ENCODE measurements at regions not wholly inside any gene's neighbourhood (a gene's known extent, or its start where the extent isn't known, plus 50 kb on each side); places are given as distances from the start of the nearest gene placed in this dataset.

GRCh38 chr4:132866616-132867015, 282.5 kb upstream of the PCDH10 start:
- Histone ChIP-seq H3K9me3 (ENCODE audit: insufficient read depth, low read length) (no peaks in the 10 kb centered on the region), H3K27me3 (ENCODE audit: low read length) (no peaks in the 10 kb centered on the region), H3K36me3 (ENCODE audit: low read length) (no peaks in the 10 kb centered on the region), H4K20me1 (ENCODE audit: low read depth, low read length) (no peaks in the 10 kb centered on the region), H3K79me2 (ENCODE audit: insufficient read depth, low read length) (no peaks in the 10 kb centered on the region), H3K9ac (ENCODE audit: low read length) (no peak overlapping the region), H3F3A (ENCODE audit: insufficient read depth) (no peaks in the 10 kb centered on the region), H3K4me3 (ENCODE audit: insufficient read depth, low read length, poor library complexity, severe bottlenecking) (no peak overlapping the region), H3K9me2 (replicated peaks; ENCODE audit: insufficient read depth, low read length) (no peaks in the 10 kb centered on the region), H3K4me2 (ENCODE audit: low read depth, low read length, poor library complexity, severe bottlenecking) (no peak overlapping the region), H3K27ac (ENCODE audit: low read depth, low read length) (no peak overlapping the region), H2AFZ (ENCODE audit: low read depth, low read length, severe bottlenecking) (no peak overlapping the region)
- TF ChIP-seq, protein P1, sequence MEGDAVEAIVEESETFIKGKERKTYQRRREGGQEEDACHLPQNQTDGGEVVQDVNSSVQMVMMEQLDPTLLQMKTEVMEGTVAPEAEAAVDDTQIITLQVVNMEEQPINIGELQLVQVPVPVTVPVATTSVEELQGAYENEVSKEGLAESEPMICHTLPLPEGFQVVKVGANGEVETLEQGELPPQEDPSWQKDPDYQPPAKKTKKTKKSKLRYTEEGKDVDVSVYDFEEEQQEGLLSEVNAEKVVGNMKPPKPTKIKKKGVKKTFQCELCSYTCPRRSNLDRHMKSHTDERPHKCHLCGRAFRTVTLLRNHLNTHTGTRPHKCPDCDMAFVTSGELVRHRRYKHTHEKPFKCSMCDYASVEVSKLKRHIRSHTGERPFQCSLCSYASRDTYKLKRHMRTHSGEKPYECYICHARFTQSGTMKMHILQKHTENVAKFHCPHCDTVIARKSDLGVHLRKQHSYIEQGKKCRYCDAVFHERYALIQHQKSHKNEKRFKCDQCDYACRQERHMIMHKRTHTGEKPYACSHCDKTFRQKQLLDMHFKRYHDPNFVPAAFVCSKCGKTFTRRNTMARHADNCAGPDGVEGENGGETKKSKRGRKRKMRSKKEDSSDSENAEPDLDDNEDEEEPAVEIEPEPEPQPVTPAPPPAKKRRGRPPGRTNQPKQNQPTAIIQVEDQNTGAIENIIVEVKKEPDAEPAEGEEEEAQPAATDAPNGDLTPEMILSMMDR (IDR thresholded peaks at IDR 0.05; ENCODE audit: insufficient read depth, low read length, poor library complexity, severe bottlenecking): no peak
- TF ChIP-seq EZH2phosphoT487 (conservative IDR thresholded peaks at IDR 0.05; ENCODE audit: low read length): no peak

DNA sequence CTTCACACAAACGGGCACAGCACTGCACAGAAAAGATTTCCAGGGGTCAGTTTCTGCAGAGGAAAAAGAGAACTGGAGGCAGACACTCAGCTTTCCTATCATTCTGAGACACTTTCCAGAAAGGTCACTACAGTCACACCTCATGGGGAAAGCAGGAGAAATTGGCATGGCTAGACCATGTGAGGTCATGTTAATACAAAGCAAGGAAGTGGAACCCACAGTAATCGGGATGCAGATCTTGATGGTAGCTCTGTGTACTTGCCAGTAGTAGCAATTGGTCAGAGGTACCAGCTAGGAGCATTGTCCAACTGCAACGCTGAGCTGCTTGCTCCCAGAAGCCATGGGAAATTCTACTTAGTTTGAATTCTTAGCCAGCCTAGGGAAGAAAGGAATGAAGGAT, 255.3 kb upstream of the PCDH10 start:
- Histone ChIP-seq H3K27ac (ENCODE audit: low read depth, low read length) (no peak overlapping the region), H3K9me3 (ENCODE audit: insufficient read depth, low read length) (no peaks in the 10 kb centered on the region), H3F3A (ENCODE audit: insufficient read depth) (no peaks in the 10 kb centered on the region), H3K4me3 (ENCODE audit: insufficient read depth, low read length, poor library complexity, severe bottlenecking) (no peak overlapping the region), H4K20me1 (ENCODE audit: low read depth, low read length) (no peaks in the 10 kb centered on the region), H3K27me3 (ENCODE audit: low read length) (no peaks in the 10 kb centered on the region), H3K36me3 (ENCODE audit: low read length) (no peaks in the 10 kb centered on the region), H3K79me2 (ENCODE audit: insufficient read depth, low read length) (no peaks in the 10 kb centered on the region), H3K9me2 (replicated peaks; ENCODE audit: insufficient read depth, low read length) (no peaks in the 10 kb centered on the region), H3K9ac (ENCODE audit: low read length) (no peak overlapping the region), H3K4me2 (ENCODE audit: low read depth, low read length, poor library complexity, severe bottlenecking) (no peak overlapping the region), H2AFZ (ENCODE audit: low read depth, low read length, severe bottlenecking) (no peak overlapping the region)
- no peak for TF ChIP-seq EZH2phosphoT487 (conservative IDR thresholded peaks at IDR 0.05; ENCODE audit: low read length)
- TF ChIP-seq, protein P1 (IDR thresholded peaks at IDR 0.05; ENCODE audit: insufficient read depth, low read length, poor library complexity, severe bottlenecking): no peak

GRCh38 chr4:132901224-132901623, 247.9 kb upstream of the PCDH10 start:
- Histone ChIP-seq H3K4me3 (ENCODE audit: insufficient read depth, low read length, poor library complexity, severe bottlenecking) (no peak overlapping the region), H3K79me2 (ENCODE audit: insufficient read depth, low read length) (no peaks in the 10 kb centered on the region), H3K9me2 (replicated peaks; ENCODE audit: insufficient read depth, low read length) (no peaks in the 10 kb centered on the region), H4K20me1 (ENCODE audit: low read depth, low read length) (no peaks in the 10 kb centered on the region), H3K36me3 (ENCODE audit: low read length) (no peaks in the 10 kb centered on the region), H3K9me3 (ENCODE audit: insufficient read depth, low read length) (no peaks in the 10 kb centered on the region), H3K27me3 (ENCODE audit: low read length) (no peaks in the 10 kb centered on the region), H3K4me2 (ENCODE audit: low read depth, low read length, poor library complexity, severe bottlenecking) (no peak overlapping the region), H3K27ac (ENCODE audit: low read depth, low read length) (no peak overlapping the region), H2AFZ (ENCODE audit: low read depth, low read length, severe bottlenecking) (no peak overlapping the region), H3F3A (ENCODE audit: insufficient read depth) (no peaks in the 10 kb centered on the region), H3K9ac (ENCODE audit: low read length) (no peak overlapping the region)
- TF ChIP-seq, protein P1 (IDR thresholded peaks at IDR 0.05; ENCODE audit: insufficient read depth, low read length, poor library complexity, severe bottlenecking): no peak
- no peak for TF ChIP-seq EZH2phosphoT487 (conservative IDR thresholded peaks at IDR 0.05; ENCODE audit: low read length)

All from SU-DHL-6 (cell line).